H9 (cell line): ENCODE measurements at regions not wholly inside any gene's neighbourhood (a gene's known extent, or its start where the extent isn't known, plus 50 kb on each side); places are given as distances from the start of the nearest gene placed in this dataset.

Experiments used
- DNase-seq: peaks from one replicate; pipeline ENCODE4 v3.0.0-alpha.2; 2017
- H2AFZ ChIP-seq: one replicate; pipeline ENCODE4 v1.6.1; 2013; ENCODE audit warnings: mild to moderate bottlenecking, low read length, control low read depth, moderate library complexity
- H2AK5ac ChIP-seq: 2 replicates; pipeline ENCODE4 v1.6.1; 2013; ENCODE audit warnings: low read length, control low read depth, mixed read lengths; ENCODE audit not compliant: insufficient read length
- H2BK120ac ChIP-seq: one replicate; pipeline ENCODE4 v1.6.1; 2013; ENCODE audit warnings: low read depth, mild to moderate bottlenecking, low read length, control low read depth, inconsistent platforms; ENCODE audit not compliant: poor library complexity, severe bottlenecking
- H2BK12ac ChIP-seq: 2 replicates; pipeline ENCODE4 v1.6.1; 2013; ENCODE audit warnings: low read length, control low read depth, mixed read lengths, low read depth; ENCODE audit not compliant: insufficient read length
- H2BK15ac ChIP-seq: 2 replicates; pipeline ENCODE4 v1.6.1; 2013; ENCODE audit warnings: low read depth, low read length, control low read depth
- H2BK20ac ChIP-seq: one replicate; pipeline ENCODE4 v1.6.1; 2013; ENCODE audit warnings: low read depth, mild to moderate bottlenecking, low read length, control low read depth, inconsistent platforms; ENCODE audit not compliant: poor library complexity, severe bottlenecking
- H2BK5ac ChIP-seq: 2 replicates; pipeline ENCODE4 v1.6.1; 2013; ENCODE audit warnings: low read length, control low read depth, mixed read lengths; ENCODE audit not compliant: insufficient read length
- H3K14ac ChIP-seq: 2 replicates; pipeline ENCODE4 v1.6.1; 2013; ENCODE audit warnings: low read length, control low read depth; ENCODE audit not compliant: insufficient read depth
- H3K18ac ChIP-seq: 2 replicates; pipeline ENCODE4 v1.6.1; 2013; ENCODE audit warnings: low read depth, mild to moderate bottlenecking, mixed read lengths, low read length, control low read depth; ENCODE audit not compliant: insufficient read length
- H3K23ac ChIP-seq: 2 replicates; pipeline ENCODE4 v1.6.1; 2013; ENCODE audit warnings: low read length, control low read depth, mixed read lengths, low read depth; ENCODE audit not compliant: insufficient read length
- H3K23me2 ChIP-seq: 2 replicates; pipeline ENCODE4 v1.6.1; 2013; ENCODE audit warnings: low read depth, mild to moderate bottlenecking, mixed read lengths, low read length, control low read depth; ENCODE audit not compliant: insufficient read length, poor library complexity, severe bottlenecking
- H3K27ac ChIP-seq: 2 replicates; pipeline ENCODE4 v1.5.1; 2013; ENCODE audit warnings: low read length, control low read depth, mixed read lengths, low read depth; ENCODE audit not compliant: insufficient read length
- H3K27me3 ChIP-seq: 2 replicates; pipeline ENCODE4 v1.6.1; 2013; ENCODE audit warnings: low read length, control low read depth, inconsistent platforms; ENCODE audit not compliant: insufficient read depth
- H3K4ac ChIP-seq: 2 replicates; pipeline ENCODE4 v1.6.1; 2013; ENCODE audit warnings: low read depth, mild to moderate bottlenecking, control low read depth, inconsistent platforms, low read length, moderate library complexity
- H3K4me1 ChIP-seq: 2 replicates; pipeline ENCODE4 v1.6.1; 2013; ENCODE audit warnings: low read length, control low read depth, inconsistent platforms; ENCODE audit not compliant: insufficient read depth
- H3K4me2 ChIP-seq: 2 replicates; pipeline ENCODE4 v1.6.1; 2013; ENCODE audit warnings: low read length, control low read depth, mixed read lengths; ENCODE audit not compliant: insufficient read length, insufficient read depth
- H3K56ac ChIP-seq: 2 replicates; pipeline ENCODE4 v1.6.1; 2013; ENCODE audit warnings: low read depth, mild to moderate bottlenecking, mixed read lengths, low read length, control low read depth; ENCODE audit not compliant: insufficient read length
- H3K79me1 ChIP-seq: 2 replicates; pipeline ENCODE4 v1.6.1; 2013; ENCODE audit warnings: low read depth, mild to moderate bottlenecking, moderate library complexity, low read length, control low read depth, inconsistent platforms; ENCODE audit not compliant: insufficient read depth, poor library complexity, severe bottlenecking
- H3K79me2 ChIP-seq: 2 replicates; pipeline ENCODE4 v1.6.1; 2013; ENCODE audit warnings: low read length, control low read depth, inconsistent platforms; ENCODE audit not compliant: insufficient read depth
- H3K9ac ChIP-seq: 2 replicates; pipeline ENCODE4 v1.6.1; 2013; ENCODE audit warnings: low read length, control low read depth, mixed read lengths; ENCODE audit not compliant: insufficient read length; ENCODE audit errors: extremely low read depth
- H3K9me3 ChIP-seq: one replicate; pipeline ENCODE4 v1.6.1; 2013; ENCODE audit warnings: low read depth, low read length, inconsistent platforms; ENCODE audit not compliant: control insufficient read depth
- H3T11ph ChIP-seq: one replicate; pipeline ENCODE4 v1.6.1; 2013; ENCODE audit warnings: mild to moderate bottlenecking, low read length, control low read depth, inconsistent platforms
- H4K20me1 ChIP-seq: one replicate; pipeline ENCODE4 v1.6.1; 2013; ENCODE audit not compliant: control insufficient read depth, insufficient read length, insufficient read depth
- H4K5ac ChIP-seq: 2 replicates; pipeline ENCODE4 v1.6.1; 2013; ENCODE audit warnings: low read depth, mild to moderate bottlenecking, mixed read lengths, low read length, control low read depth; ENCODE audit not compliant: insufficient read length
- H4K8ac ChIP-seq: replicated peaks from 2 replicates; pipeline ENCODE4 v1.6.1; 2013; ENCODE audit warnings: low read length, control low read depth, mixed read lengths, low read depth; ENCODE audit not compliant: insufficient read length
- H4K91ac ChIP-seq: 2 replicates; pipeline ENCODE4 v1.6.1; 2013; ENCODE audit warnings: low read depth, mild to moderate bottlenecking, moderate library complexity, mixed read lengths, low read length, control low read depth; ENCODE audit not compliant: insufficient read length
- H3K27ac Mint-ChIP-seq, 3 experiments: 2 replicates in 2 of 3; 3 replicates in 1 of 3; pipeline ENCODE4 v1.8.0; 2020 to 2021; ENCODE audit warnings: mixed read lengths in 3 of 3, mild to moderate bottlenecking in 1 of 3, moderate library complexity in 1 of 3
- H3K27me3 Mint-ChIP-seq: 2 replicates; pipeline ENCODE4 v1.8.0; 2021; ENCODE audit warnings: low read depth, mild to moderate bottlenecking, moderate library complexity, mixed read lengths
- H3K36me3 Mint-ChIP-seq, 3 experiments: 2 replicates in 2 of 3; 3 replicates in 1 of 3; pipeline ENCODE4 v1.8.0; 2020 to 2021; ENCODE audit warnings: low read depth in 3 of 3, mixed read lengths in 3 of 3; ENCODE audit not compliant: insufficient read depth in 1 of 3
- H3K4me1 Mint-ChIP-seq, 2 experiments: 2 replicates each; pipeline ENCODE4 v1.8.0; 2020; ENCODE audit warnings: mixed read lengths in 2 of 2
- H3K4me3 Mint-ChIP-seq, 2 experiments: 2 replicates in 1 of 2; 3 replicates in 1 of 2; pipeline ENCODE4 v1.8.0; 2020 to 2021; ENCODE audit warnings: mild to moderate bottlenecking in 2 of 2, mixed read lengths in 2 of 2, moderate library complexity in 1 of 2
- H3K9me3 Mint-ChIP-seq, 2 experiments: 2 replicates in 1 of 2; 3 replicates in 1 of 2; pipeline ENCODE4 v1.8.0; 2020; ENCODE audit warnings: mild to moderate bottlenecking in 2 of 2, mixed read lengths in 2 of 2, moderate library complexity in 1 of 2
- CTCF ChIP-seq: fragments of 200-600 bp; sonication (generic); conservative IDR thresholded peaks from 3 replicates; pipeline ENCODE4 v1.8.0; 2021; ENCODE audit warnings: antibody characterized with exemption, mild to moderate bottlenecking
- WGBS: extraction: QIAGEN DNeasy Blood & Tissue Kit; methylation state at CpG from one replicate; pipeline ENCODE4 v1.1.7; 2013; ENCODE audit warnings: missing lambda C conversion rate, low lambda C conversion rate, mixed read lengths; ENCODE audit not compliant: insufficient read length; ENCODE audit errors: extremely low coverage; 5-methylcytosine and 5-hydroxymethylcytosine counted together

GRCh38 chr4:188287169-188287894 lies 148.1 kb downstream of the TRIML1 start:
- no peak overlapping the region for H3K14ac ChIP-seq
- peaks cover 4% of the 10 kb centered on the region; the same call in 1 of the 2 replicates for H3K4me1 ChIP-seq
- no peak overlapping the region for H2AFZ ChIP-seq
- no peak overlapping the region for H2BK20ac ChIP-seq
- H4K8ac ChIP-seq, result no peak overlapping the region
- no peak overlapping the region for H2BK5ac ChIP-seq
- H3K27ac Mint-ChIP-seq, result no peak overlapping the region
- no peaks in the 10 kb centered on the region for H4K20me1 ChIP-seq
- H3K9me3 ChIP-seq, result no peaks in the 10 kb centered on the region
- H3K23me2 ChIP-seq, result peaks cover 3% of the 10 kb centered on the region
- no peak overlapping the region for H4K91ac ChIP-seq
- no peaks in the 10 kb centered on the region for H3K79me2 ChIP-seq
- no peak overlapping the region for H3K4ac ChIP-seq
- H3K27ac ChIP-seq, result no peak overlapping the region
- no peak overlapping the region for H3K9ac ChIP-seq
- no peak overlapping the region for H3K18ac ChIP-seq
- peaks cover 20% of the 10 kb centered on the region for H3K27me3 Mint-ChIP-seq
- no peaks in the 10 kb centered on the region for H3K79me1 ChIP-seq
- peaks cover 7 to 9% of the 10 kb centered on the region in 2 experiments for H3K4me1 Mint-ChIP-seq
- H2BK120ac ChIP-seq, result no peak overlapping the region
- no peak overlapping the region for H2BK15ac ChIP-seq
- no peak for DNase-seq
- H3T11ph ChIP-seq, result no peak overlapping the region
- H3K56ac ChIP-seq, result no peak overlapping the region
- H3K23ac ChIP-seq, result no peak overlapping the region
- H4K5ac ChIP-seq, result no peak overlapping the region
- no peaks in the 10 kb centered on the region; the same call in 1 of the 2 replicates for H3K27me3 ChIP-seq
- H2AK5ac ChIP-seq, result no peak overlapping the region
- no peak for TF ChIP-seq CTCF
- H3K4me2 ChIP-seq, result no peak overlapping the region
- no peak overlapping the region for H2BK12ac ChIP-seq
- no peak overlapping the region for H3K4me3 Mint-ChIP-seq
- no CpG with 5 or more reads among the region's 11 CpGs for WGBS
- H3K9me3 Mint-ChIP-seq, result no peaks in the 10 kb centered on the region; a peak in 1 of 5 replicates
- peaks cover 0 to 4% (median 2%) of the 10 kb centered on the region in 3 experiments; a peak in 2 of 7 replicates for H3K36me3 Mint-ChIP-seq
